Activated CD8-positive, alpha-beta memory T cell treated with anti-CD3 and anti-CD28 coated beads for 4 hours (primary cell): ENCODE measurements at regions not wholly inside any gene's neighbourhood (a gene's known extent, or its start where the extent isn't known, plus 50 kb on each side); places are given as distances from the start of the nearest gene placed in this dataset.

Source experiments
- DNase-seq, 2 donors: peaks; one replicate each; pipeline ENCODE4 v3.0.0-alpha.2; 2020; ENCODE audit warnings: low read depth in 2 of 2

DNA sequence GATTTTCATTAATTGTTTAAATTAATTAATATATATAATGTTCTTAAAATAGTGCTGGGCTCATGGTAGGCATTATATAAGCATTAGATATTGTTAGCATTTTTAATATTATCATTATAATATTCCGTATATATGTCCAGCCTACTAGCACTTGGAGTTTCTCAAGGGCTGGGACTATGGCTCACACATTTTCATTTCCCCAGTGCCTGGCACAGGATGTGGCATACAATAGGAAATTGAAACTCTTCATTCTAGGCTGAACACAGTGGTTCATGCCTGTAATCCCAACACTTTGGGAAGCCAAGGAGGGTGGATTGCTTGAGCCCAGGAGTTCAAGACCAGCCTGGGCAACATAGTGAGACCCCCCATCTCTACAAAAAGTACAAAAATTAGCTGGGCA, 170.4 kb downstream of the RSL24D1 start:
- no peak for DNase-seq

GRCh38 chr15:55017635-55018034, 179.1 kb downstream of the RSL24D1 start:
- DNase-seq: no peak

DNA sequence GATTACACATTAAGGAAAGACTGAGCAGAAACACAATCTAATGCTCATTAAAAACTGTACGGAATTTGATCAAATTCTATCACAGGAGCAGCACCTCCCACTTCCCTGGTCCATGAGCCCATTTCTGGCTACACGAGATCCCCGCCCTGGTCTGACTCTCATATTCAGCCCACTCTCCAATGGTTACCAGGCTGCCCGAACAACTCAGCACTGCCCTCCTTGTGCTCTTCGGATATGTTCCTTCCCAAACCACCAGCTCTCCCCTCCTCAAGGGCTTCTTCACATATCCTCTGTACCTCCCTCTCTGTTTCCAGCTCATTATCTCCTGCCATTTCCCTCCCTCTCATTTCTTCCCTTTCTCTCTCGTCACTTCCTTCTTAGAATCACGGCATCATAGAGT, 180.5 kb downstream of the RSL24D1 start:
- DNase-seq: no peak

DNA sequence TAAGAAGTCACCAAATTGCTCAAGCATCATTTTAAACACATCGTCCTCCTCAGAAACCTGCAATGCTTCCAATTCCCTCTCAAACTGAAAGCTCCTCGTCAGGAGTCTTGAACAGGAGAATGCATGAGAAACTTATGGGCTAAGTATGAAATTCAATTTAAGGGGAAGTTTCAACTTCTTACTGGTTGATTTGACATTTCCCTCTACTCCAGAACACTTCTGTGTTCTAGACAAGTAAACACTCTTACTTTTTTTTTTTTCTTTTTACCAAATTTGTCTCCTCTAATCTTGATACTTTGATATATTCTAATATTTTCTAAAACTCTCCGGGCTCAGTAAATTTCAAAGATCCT, 181.7 kb downstream of the RSL24D1 start:
- no peak for DNase-seq

GRCh38 chr15:55014391-55015092, 182.2 kb downstream of the RSL24D1 start:
- no peak for DNase-seq

- no peak for DNase-seq
Measured at GRCh38 chr15:55008421-55008820, 188.3 kb downstream of the RSL24D1 start.

- DNase-seq: no peak
Measured at GRCh38 chr15:55007561-55007960, 189.2 kb downstream of the RSL24D1 start.

- no peak for DNase-seq
Measured at GRCh38 chr15:55005679-55006078, 191.1 kb downstream of the RSL24D1 start.

GRCh38 chr15:55003965-55004873, 192.5 kb downstream of the RSL24D1 start:
- no peak for DNase-seq

GRCh38 chr15:54998661-54999060, 198.1 kb downstream of the RSL24D1 start:
- no peak for DNase-seq

GRCh38 chr15:54990793-54991192, 205.9 kb downstream of the RSL24D1 start:
- DNase-seq: no peak

- DNase-seq: no peak
Measured at GRCh38 chr15:54987881-54988280, 208.9 kb downstream of the RSL24D1 start.

- no peak for DNase-seq
Measured at GRCh38 chr15:54979964-54980363, 216.8 kb downstream of the RSL24D1 start.

DNA sequence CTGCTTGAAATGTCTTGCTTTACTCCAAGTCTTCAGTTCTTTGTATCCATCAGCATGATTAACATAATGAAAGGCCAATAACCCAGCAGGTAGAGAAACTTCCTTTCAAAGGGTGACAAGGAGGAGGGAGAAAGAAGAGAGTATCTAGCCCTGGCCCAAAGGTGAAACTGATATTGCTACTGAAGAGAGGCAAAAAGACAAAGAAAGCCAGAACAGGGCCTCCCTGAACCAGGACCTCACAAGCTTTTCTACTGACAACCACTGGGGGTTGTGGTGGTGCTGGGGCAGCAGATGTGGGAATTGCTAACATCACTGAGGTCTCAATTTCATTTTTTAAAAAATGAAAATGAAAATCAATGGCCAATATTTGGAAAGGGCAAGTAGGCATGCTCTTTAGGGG, 234.1 kb downstream of the RSL24D1 start:
- no peak for DNase-seq

GRCh38 chr15:54960266-54960665, 236.5 kb downstream of the RSL24D1 start:
- no peak for DNase-seq

- DNase-seq: no peak
Measured at GRCh38 chr15:54941417-54941816, 255.3 kb downstream of the RSL24D1 start.

GRCh38 chr15:54917312-54917711, 279.4 kb downstream of the RSL24D1 start:
- no peak for DNase-seq

DNA sequence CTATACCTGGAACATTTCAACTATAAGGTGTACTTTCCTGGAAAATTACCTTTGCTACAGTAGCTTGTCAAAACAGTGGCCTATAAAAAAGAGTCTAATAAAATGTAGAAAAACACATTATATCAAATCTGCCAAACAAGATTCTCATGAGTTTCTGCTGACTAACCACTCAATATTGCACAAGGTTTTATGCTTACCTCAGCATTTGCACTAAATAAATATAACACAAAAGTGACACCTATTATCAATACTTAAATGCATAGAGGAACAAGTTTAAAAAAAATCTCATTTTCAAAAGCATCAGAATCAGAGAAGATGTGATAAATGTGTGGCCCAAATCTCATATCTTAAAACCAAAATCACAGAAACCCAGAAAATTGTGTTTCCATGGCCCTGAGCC, 281.4 kb downstream of the RSL24D1 start:
- no peak for DNase-seq

DNA sequence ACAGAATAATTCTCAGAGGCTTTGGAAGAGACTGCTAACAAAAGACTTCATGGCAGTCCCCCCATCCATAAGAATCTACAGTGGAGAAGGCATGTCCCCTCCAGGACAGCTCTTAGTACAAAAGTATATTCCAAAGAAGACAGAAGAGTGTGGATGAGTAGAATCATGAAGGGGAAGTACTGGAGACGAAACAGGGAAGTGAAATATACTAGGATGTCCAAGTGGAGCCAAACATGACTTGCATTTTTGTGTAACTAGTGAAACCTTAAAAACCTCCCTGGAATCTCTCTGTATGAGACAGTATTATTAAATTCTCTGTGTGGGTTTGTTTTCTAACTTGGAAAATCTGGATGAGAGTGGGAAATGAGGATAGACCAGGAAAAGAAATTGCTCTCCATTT, 312.4 kb downstream of the RSL24D1 start:
- DNase-seq: no peak

DNA sequence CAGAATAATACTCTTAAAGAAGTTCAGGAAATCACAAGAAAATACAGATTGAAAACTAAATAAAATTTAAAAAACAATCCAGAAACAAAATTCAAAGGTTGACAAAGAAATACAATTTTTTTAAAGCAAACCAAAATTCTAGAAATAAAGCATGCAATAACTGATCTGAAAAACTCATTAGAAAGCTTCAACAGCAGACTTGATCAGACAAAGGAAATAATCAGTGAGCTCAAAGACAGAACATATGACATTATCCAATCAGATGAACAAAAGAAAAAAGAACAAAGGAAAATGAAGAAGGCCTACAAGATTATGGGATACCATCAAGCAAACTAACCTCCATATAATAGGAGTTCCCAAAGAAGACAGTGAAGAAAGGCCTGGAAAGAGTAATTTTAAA, 336.8 kb downstream of the RSL24D1 start:
- DNase-seq: no peak

GRCh38 chr15:54854667-54855066, 342.1 kb downstream of the RSL24D1 start:
- DNase-seq: no peak

GRCh38 chr15:54850101-54850500, 346.6 kb downstream of the RSL24D1 start:
- DNase-seq: no peak

GRCh38 chr15:54843006-54843405, 353.7 kb downstream of the RSL24D1 start:
- no peak for DNase-seq
